Neural progenitor cell (in vitro differentiated cells): ENCODE measurements at regions not wholly inside any gene's neighbourhood (a gene's known extent, or its start where the extent isn't known, plus 50 kb on each side); places are given as distances from the start of the nearest gene placed in this dataset.

Experiments
- DNase-seq: peaks from one replicate; pipeline ENCODE4 v3.0.0-alpha.2; 2016; ENCODE audit warnings: low spot score
- H2AFZ ChIP-seq: fragments of 200-600 bp; sonication (generic); replicated peaks from 2 replicates; pipeline ENCODE4 v1.6.1; 2016; ENCODE audit warnings: antibody characterized with exemption
- H3F3A ChIP-seq: fragments of 200-600 bp; sonication (generic); 2 replicates; pipeline ENCODE4 v1.6.1; 2016; ENCODE audit warnings: antibody characterized with exemption, low read depth
- H3K27ac ChIP-seq: fragments of 200-600 bp; sonication (generic); 2 replicates; pipeline ENCODE4 v1.5.1; 2016; ENCODE audit warnings: mild to moderate bottlenecking
- H3K27me3 ChIP-seq: fragments of 200-600 bp; sonication (generic); 2 replicates; pipeline ENCODE4 v1.6.1; 2016; ENCODE audit warnings: mild to moderate bottlenecking, moderate library complexity
- H3K36me3 ChIP-seq: fragments of 200-600 bp; sonication (generic); 2 replicates; pipeline ENCODE4 v1.5.1; 2016
- H3K4me1 ChIP-seq: fragments of 200-600 bp; sonication (generic); 2 replicates; pipeline ENCODE4 v1.6.1; 2016; ENCODE audit warnings: mixed run types
- H3K4me2 ChIP-seq: fragments of 200-600 bp; sonication (generic); 2 replicates; pipeline ENCODE4 v1.6.1; 2016
- H3K4me3 ChIP-seq: fragments of 200-600 bp; sonication (generic); 2 replicates; pipeline ENCODE4 v1.5.1; 2016
- H3K79me2 ChIP-seq: fragments of 200-600 bp; sonication (generic); 2 replicates; pipeline ENCODE4 v1.6.1; 2016; ENCODE audit warnings: low read depth
- H3K9ac ChIP-seq: fragments of 200-600 bp; sonication (generic); 2 replicates; pipeline ENCODE4 v1.6.1; 2016
- H3K9me3 ChIP-seq: fragments of 200-600 bp; sonication (generic); 2 replicates; pipeline ENCODE4 v1.5.1; 2016; ENCODE audit warnings: low read depth
- H4K20me1 ChIP-seq: fragments of 200-600 bp; sonication (generic); 2 replicates; pipeline ENCODE4 v1.6.1; 2016; ENCODE audit warnings: low read depth
- H3K27ac Mint-ChIP-seq: 3 replicates; pipeline ENCODE4 v1.8.0; 2021; ENCODE audit warnings: mixed read lengths
- H3K27me3 Mint-ChIP-seq: 2 replicates; pipeline ENCODE4 v1.8.0; 2022; ENCODE audit warnings: low read depth, mild to moderate bottlenecking, inconsistent platforms, moderate library complexity, mixed read lengths; ENCODE audit not compliant: insufficient read depth
- H3K36me3 Mint-ChIP-seq: 3 replicates; pipeline ENCODE4 v1.8.0; 2021; ENCODE audit warnings: mixed read lengths
- H3K4me1 Mint-ChIP-seq: 3 replicates; pipeline ENCODE4 v1.8.0; 2021; ENCODE audit warnings: mixed read lengths
- H3K4me3 Mint-ChIP-seq: 3 replicates; pipeline ENCODE4 v1.8.0; 2021; ENCODE audit warnings: mild to moderate bottlenecking, moderate library complexity, mixed read lengths
- H3K9me3 Mint-ChIP-seq: 3 replicates; pipeline ENCODE4 v1.8.0; 2020; ENCODE audit warnings: mixed read lengths
- EZH2 ChIP-seq: fragments of 200-600 bp; sonication (generic); IDR thresholded peaks from 2 replicates; pipeline ENCODE4 v1.6.1; 2017; ENCODE audit warnings: antibody characterized with exemption, mild to moderate bottlenecking, moderate library complexity
- EZH2phosphoT487 ChIP-seq: fragments of 200-600 bp; sonication (generic); IDR thresholded peaks from 2 replicates; pipeline ENCODE4 v1.6.1; 2017; ENCODE audit warnings: antibody characterized with exemption
- TF ChIP-seq, protein P1 (sequence below): fragments of 200-600 bp; sonication (generic); IDR thresholded peaks from 2 replicates; pipeline ENCODE4 v1.5.1; 2017; ENCODE audit warnings: antibody characterized with exemption, mild to moderate bottlenecking

DNA sequence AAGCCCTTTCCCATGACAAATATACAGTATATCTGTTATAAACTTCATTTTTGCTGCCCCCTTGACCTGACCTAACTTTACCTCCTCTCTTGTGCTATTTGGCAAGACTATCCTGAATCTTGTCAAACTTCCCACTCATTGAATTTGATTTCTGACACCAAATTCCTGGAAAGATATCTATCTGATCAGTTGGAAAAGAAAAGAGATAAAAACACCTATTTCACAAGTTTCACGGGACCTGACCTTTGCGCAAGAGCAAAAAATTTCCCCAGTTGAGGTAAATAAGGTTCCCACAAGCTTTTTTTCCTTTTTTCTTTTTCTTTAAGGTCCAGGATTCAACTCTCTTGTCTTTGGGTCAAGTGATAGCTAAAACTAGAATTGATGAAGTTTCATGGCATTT is 189.2 kb upstream of the LPP start:
- Mint-ChIP-seq H3K27ac (no peak overlapping the region), H3K36me3 (no peaks in the 10 kb centered on the region), H3K4me1 (no peaks in the 10 kb centered on the region), H3K9me3 (no peaks in the 10 kb centered on the region), H3K4me3 (no peak overlapping the region), H3K27me3 (no peaks in the 10 kb centered on the region)
- Histone ChIP-seq H3K4me2 (no peak overlapping the region), H2AFZ (no peak overlapping the region), H3K9me3 (no peaks in the 10 kb centered on the region), H3K79me2 (no peaks in the 10 kb centered on the region), H3K27ac (no peak overlapping the region), H4K20me1 (no peaks in the 10 kb centered on the region), H3K9ac (no peak overlapping the region), H3K4me3 (no peak overlapping the region), H3K27me3 (no peaks in the 10 kb centered on the region), H3K36me3 (no peaks in the 10 kb centered on the region), H3K4me1 (no peaks in the 10 kb centered on the region), H3F3A (no peaks in the 10 kb centered on the region)
- TF ChIP-seq, protein P1, sequence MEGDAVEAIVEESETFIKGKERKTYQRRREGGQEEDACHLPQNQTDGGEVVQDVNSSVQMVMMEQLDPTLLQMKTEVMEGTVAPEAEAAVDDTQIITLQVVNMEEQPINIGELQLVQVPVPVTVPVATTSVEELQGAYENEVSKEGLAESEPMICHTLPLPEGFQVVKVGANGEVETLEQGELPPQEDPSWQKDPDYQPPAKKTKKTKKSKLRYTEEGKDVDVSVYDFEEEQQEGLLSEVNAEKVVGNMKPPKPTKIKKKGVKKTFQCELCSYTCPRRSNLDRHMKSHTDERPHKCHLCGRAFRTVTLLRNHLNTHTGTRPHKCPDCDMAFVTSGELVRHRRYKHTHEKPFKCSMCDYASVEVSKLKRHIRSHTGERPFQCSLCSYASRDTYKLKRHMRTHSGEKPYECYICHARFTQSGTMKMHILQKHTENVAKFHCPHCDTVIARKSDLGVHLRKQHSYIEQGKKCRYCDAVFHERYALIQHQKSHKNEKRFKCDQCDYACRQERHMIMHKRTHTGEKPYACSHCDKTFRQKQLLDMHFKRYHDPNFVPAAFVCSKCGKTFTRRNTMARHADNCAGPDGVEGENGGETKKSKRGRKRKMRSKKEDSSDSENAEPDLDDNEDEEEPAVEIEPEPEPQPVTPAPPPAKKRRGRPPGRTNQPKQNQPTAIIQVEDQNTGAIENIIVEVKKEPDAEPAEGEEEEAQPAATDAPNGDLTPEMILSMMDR: no peak
- TF ChIP-seq EZH2phosphoT487 (no peak), EZH2 (no peak)
- DNase-seq: no peak

DNA sequence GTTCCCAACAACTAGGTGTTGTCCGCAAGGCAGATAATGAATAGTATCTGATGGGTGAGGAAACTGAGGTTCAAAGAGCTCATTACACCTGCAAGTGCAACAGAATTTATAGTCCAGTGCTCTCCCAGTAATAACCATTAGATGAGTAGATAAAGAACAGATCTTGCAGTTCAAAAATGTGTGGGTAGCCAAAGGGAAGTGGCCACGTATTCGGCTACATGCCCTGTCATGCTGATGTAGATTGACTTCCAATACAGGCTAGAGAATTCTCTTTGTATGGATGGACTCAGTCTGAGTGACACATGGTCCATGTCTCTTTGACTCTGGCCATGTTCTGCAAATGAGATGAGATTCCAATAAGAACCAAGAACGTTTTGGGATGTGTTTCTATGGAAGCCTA is 187.9 kb upstream of the LPP start:
- DNase-seq: no peak

DNA sequence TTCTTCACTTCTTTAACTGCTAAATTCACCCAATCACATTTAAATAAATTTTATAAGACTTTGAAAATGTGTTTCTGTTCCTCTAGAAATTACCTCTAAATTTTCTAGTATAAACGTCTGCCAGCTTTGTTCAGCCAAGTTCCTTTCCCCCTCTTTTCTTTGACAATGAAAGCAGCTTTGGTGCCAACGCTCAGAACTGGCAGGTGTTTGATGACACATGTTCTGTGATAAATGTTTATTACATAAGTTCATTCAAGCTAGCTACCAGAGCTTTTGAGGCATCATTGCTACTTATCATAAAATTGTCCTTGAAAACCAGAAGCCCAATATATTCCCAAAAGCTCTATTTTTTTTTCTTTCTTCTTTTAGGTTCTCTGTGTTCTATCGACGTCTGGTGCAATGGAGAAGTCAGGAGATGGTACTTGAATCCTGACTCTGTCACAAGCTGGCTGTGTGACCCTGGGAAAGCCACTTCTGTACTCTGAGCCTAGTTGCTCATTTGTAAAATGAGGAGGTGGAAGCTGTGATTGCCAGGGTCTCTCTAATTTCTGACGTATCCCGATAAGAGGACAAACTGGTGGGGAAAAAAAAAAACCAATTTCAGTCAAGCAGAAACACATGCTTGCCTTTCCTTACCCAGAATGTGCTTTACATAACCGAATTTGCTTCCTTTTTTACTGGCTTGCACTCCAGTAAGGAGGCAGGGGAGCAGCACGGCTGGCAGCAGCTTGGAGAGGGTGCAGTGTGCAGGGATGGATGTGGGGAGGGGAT is 187.1 kb upstream of the LPP start:
- H3F3A ChIP-seq: no peaks in the 10 kb centered on the region
- H2AFZ ChIP-seq: peak overlapping the region; percentile 57
- no peaks in the 10 kb centered on the region for H3K4me1 Mint-ChIP-seq
- no peak overlapping the region for H3K9ac ChIP-seq
- no peaks in the 10 kb centered on the region for H3K27me3 ChIP-seq
- H3K36me3 ChIP-seq: no peaks in the 10 kb centered on the region
- no peak overlapping the region for H3K27ac Mint-ChIP-seq
- no peaks in the 10 kb centered on the region for H3K4me1 ChIP-seq
- DNase-seq: no peak
- no peak overlapping the region for H3K4me3 ChIP-seq
- TF ChIP-seq EZH2 (no peak), EZH2phosphoT487 (no peak)
- TF ChIP-seq, protein P1: no peak
- no peaks in the 10 kb centered on the region for H3K36me3 Mint-ChIP-seq
- no peaks in the 10 kb centered on the region for H4K20me1 ChIP-seq
- no peaks in the 10 kb centered on the region for H3K9me3 ChIP-seq
- H3K4me2 ChIP-seq: no peak overlapping the region
- no peak overlapping the region for H3K27ac ChIP-seq
- no peaks in the 10 kb centered on the region for H3K27me3 Mint-ChIP-seq
- H3K4me3 Mint-ChIP-seq: no peak overlapping the region
- no peaks in the 10 kb centered on the region for H3K79me2 ChIP-seq
- no peaks in the 10 kb centered on the region for H3K9me3 Mint-ChIP-seq

More for the DNA sequence above, 187.9 kb upstream of the LPP start:
- no peaks in the 10 kb centered on the region for H3K9me3 ChIP-seq
- no peaks in the 10 kb centered on the region for H3K27me3 ChIP-seq
- H3K79me2 ChIP-seq: no peaks in the 10 kb centered on the region
- Mint-ChIP-seq H3K27me3 (no peaks in the 10 kb centered on the region), H3K9me3 (no peaks in the 10 kb centered on the region), H3K27ac (no peak overlapping the region), H3K4me3 (no peak overlapping the region), H3K4me1 (no peaks in the 10 kb centered on the region), H3K36me3 (no peaks in the 10 kb centered on the region)
- H4K20me1 ChIP-seq: no peaks in the 10 kb centered on the region
- no peak overlapping the region for H3K4me2 ChIP-seq
- H3F3A ChIP-seq: no peaks in the 10 kb centered on the region
- no peak overlapping the region for H2AFZ ChIP-seq
- H3K27ac ChIP-seq: no peak overlapping the region
- no peak overlapping the region for H3K9ac ChIP-seq
- TF ChIP-seq, protein P1: no peak
- TF ChIP-seq EZH2: no peak
- TF ChIP-seq EZH2phosphoT487: no peak
- H3K4me1 ChIP-seq: no peaks in the 10 kb centered on the region
- H3K36me3 ChIP-seq: no peaks in the 10 kb centered on the region
- no peak overlapping the region for H3K4me3 ChIP-seq
